ENCODE measurements at regions not wholly inside any gene's neighbourhood (a gene's known extent, or its start where the extent isn't known, plus 50 kb on each side); places are given as distances from the start of the nearest gene placed in this dataset.
"Not testable (repeated sequence)": the region's sequence is repeated elsewhere in the genome, so short reads cannot be mapped to it uniquely, and the experiment has no call there.

- no peaks in the 10 kb centered on the region for H3K27me3 ChIP-seq (ENCODE audit: control insufficient read depth, insufficient read depth, low read length)
- no peak overlapping the region for H3K4me3 ChIP-seq (ENCODE audit: low read length)
- no peaks in the 10 kb centered on the region for H3K9me3 ChIP-seq (replicated peaks; ENCODE audit: low read length)
- H3K36me3 ChIP-seq (ENCODE audit: insufficient read depth, low read length): no peaks in the 10 kb centered on the region
- no peak overlapping the region for H3K9ac ChIP-seq (ENCODE audit: low read depth, low read length)
- no peaks in the 10 kb centered on the region for H3K4me1 ChIP-seq (ENCODE audit: control insufficient read depth, insufficient read depth, low read length)
- no peak overlapping the region for H3K4me2 ChIP-seq (ENCODE audit: low read length)
Measured at GRCh38 chr1:187038784-187039183, 210.0 kb downstream of the PLA2G4A start.

GRCh38 chr1:187041104-187041503 is 212.4 kb downstream of the PLA2G4A start:
- Histone ChIP-seq H3K9me3 (replicated peaks; ENCODE audit: low read length) (no peaks in the 10 kb centered on the region), H3K4me1 (ENCODE audit: control insufficient read depth, insufficient read depth, low read length) (no peaks in the 10 kb centered on the region), H3K36me3 (ENCODE audit: insufficient read depth, low read length) (no peaks in the 10 kb centered on the region), H3K4me2 (ENCODE audit: low read length) (no peak overlapping the region), H3K9ac (ENCODE audit: low read depth, low read length) (no peak overlapping the region), H3K27me3 (ENCODE audit: control insufficient read depth, insufficient read depth, low read length) (no peaks in the 10 kb centered on the region), H3K4me3 (ENCODE audit: low read length) (no peak overlapping the region)

DNA sequence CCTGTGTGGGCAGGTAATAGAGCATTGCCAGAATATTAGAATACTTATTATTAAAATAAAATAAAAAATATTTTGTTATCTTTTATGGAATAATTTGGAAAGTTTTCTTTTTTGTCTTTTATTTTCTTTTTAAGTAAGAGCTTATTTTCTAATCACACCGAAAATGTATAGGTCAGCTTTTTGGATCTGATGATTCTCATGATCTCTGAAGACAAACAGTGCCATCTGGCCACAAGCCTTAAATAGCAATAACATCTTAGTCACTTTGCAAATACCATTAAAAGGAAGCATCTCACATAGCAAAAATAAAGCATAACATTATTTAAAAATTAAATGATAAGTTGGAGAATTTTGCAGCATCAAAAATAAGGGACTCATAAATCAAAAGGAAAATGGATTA is 213.8 kb downstream of the PLA2G4A start:
- no peaks in the 10 kb centered on the region for H3K4me1 ChIP-seq (ENCODE audit: control insufficient read depth, insufficient read depth, low read length)
- no peaks in the 10 kb centered on the region for H3K27me3 ChIP-seq (ENCODE audit: control insufficient read depth, insufficient read depth, low read length)
- no peaks in the 10 kb centered on the region for H3K9me3 ChIP-seq (replicated peaks; ENCODE audit: low read length)
- H3K9ac ChIP-seq (ENCODE audit: low read depth, low read length): no peak overlapping the region
- no peak overlapping the region for H3K4me2 ChIP-seq (ENCODE audit: low read length)
- no peak overlapping the region for H3K4me3 ChIP-seq (ENCODE audit: low read length)
- H3K36me3 ChIP-seq (ENCODE audit: insufficient read depth, low read length): no peaks in the 10 kb centered on the region

DNA sequence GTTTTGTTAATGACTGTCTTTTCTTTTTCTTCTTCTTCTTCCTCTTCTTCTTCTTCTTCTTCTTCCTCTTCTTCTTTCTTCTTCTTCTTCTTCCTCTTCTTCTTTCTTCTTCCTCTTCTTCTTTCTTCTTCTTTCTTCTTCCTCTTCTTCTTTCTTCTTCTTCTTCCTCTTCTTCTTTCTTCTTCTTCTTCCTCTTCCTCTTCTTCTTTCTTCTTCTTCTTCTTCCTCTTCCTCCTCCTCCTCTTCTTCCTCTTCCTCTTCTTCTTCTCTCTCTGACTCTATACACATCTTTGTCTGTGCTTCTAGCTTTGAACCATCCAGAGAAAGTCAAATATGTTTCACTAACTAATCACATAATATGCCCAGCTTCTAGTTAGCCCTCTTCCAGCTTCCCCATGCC is 214.7 kb downstream of the PLA2G4A start:
- H3K4me1 ChIP-seq (ENCODE audit: control insufficient read depth, insufficient read depth, low read length); H3K4me3 ChIP-seq (ENCODE audit: low read length); H3K27me3 ChIP-seq (ENCODE audit: control insufficient read depth, insufficient read depth, low read length); H3K36me3 ChIP-seq (ENCODE audit: insufficient read depth, low read length); H3K9ac ChIP-seq (ENCODE audit: low read depth, low read length); H3K9me3 ChIP-seq (replicated peaks; ENCODE audit: low read length); H3K4me2 ChIP-seq (ENCODE audit: low read length): not testable (repeated sequence)

GRCh38 chr1:187044411-187044810 is 215.7 kb downstream of the PLA2G4A start:
- no peak overlapping the region for H3K4me2 ChIP-seq (ENCODE audit: low read length)
- H3K4me3 ChIP-seq (ENCODE audit: low read length): no peak overlapping the region
- H3K9ac ChIP-seq (ENCODE audit: low read depth, low read length): no peak overlapping the region
- no peaks in the 10 kb centered on the region for H3K9me3 ChIP-seq (replicated peaks; ENCODE audit: low read length)
- H3K27me3 ChIP-seq (ENCODE audit: control insufficient read depth, insufficient read depth, low read length): no peaks in the 10 kb centered on the region
- no peaks in the 10 kb centered on the region for H3K36me3 ChIP-seq (ENCODE audit: insufficient read depth, low read length)
- H3K4me1 ChIP-seq (ENCODE audit: control insufficient read depth, insufficient read depth, low read length): no peaks in the 10 kb centered on the region

GRCh38 chr1:187045371-187045770 is 216.6 kb downstream of the PLA2G4A start:
- no peak overlapping the region for H3K4me3 ChIP-seq (ENCODE audit: low read length)
- H3K9me3 ChIP-seq (replicated peaks; ENCODE audit: low read length): no peaks in the 10 kb centered on the region
- H3K27me3 ChIP-seq (ENCODE audit: control insufficient read depth, insufficient read depth, low read length): no peaks in the 10 kb centered on the region
- H3K9ac ChIP-seq (ENCODE audit: low read depth, low read length): no peak overlapping the region
- no peak overlapping the region for H3K4me2 ChIP-seq (ENCODE audit: low read length)
- no peaks in the 10 kb centered on the region for H3K4me1 ChIP-seq (ENCODE audit: control insufficient read depth, insufficient read depth, low read length)
- no peaks in the 10 kb centered on the region for H3K36me3 ChIP-seq (ENCODE audit: insufficient read depth, low read length)

DNA sequence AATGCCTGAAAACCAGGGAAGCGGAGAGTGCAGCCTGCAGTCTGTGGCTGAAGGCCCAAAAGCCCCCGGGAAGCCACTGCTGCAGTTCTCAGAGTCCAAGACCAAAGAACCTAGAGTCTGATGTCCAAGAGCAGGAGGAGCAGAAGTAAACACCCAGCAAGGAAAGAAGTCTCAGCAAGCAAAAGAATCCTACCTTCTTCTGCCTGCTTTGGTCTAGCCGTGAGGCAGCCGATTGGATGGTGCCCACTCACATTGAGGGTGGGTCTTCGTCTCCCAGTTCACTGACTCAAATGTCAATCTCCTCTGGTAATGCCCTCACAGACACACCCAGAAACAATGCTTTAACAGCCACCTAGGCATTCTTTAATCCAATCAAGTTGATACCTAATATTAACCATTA is 217.5 kb downstream of the PLA2G4A start:
- no peaks in the 10 kb centered on the region for H3K36me3 ChIP-seq (ENCODE audit: insufficient read depth, low read length)
- H3K9me3 ChIP-seq (replicated peaks; ENCODE audit: low read length): no peaks in the 10 kb centered on the region
- H3K9ac ChIP-seq (ENCODE audit: low read depth, low read length): no peak overlapping the region
- no peaks in the 10 kb centered on the region for H3K4me1 ChIP-seq (ENCODE audit: control insufficient read depth, insufficient read depth, low read length)
- H3K4me3 ChIP-seq (ENCODE audit: low read length): no peak overlapping the region
- H3K27me3 ChIP-seq (ENCODE audit: control insufficient read depth, insufficient read depth, low read length): no peaks in the 10 kb centered on the region
- no peak overlapping the region for H3K4me2 ChIP-seq (ENCODE audit: low read length)

DNA sequence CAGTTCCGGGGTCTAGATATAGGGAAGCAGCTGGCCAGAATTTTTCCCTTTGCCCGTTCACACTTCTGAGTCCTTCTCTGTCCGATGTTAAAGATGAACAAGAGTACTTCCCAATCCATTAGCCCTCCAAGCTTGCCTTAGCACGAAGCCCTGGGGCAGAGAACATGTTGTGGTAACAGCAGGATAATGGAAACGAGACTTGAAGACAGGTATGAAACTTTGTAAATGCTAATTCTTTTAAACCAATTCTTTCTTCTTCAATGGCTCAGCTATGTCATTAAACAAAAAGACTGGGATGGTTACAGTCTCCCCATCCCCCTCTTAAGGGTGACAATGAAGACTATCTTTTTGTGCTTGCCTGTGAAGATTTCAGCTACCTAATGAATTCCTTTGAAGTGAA is 218.5 kb downstream of the PLA2G4A start:
- Histone ChIP-seq H3K4me2 (ENCODE audit: low read length) (no peak overlapping the region), H3K27me3 (ENCODE audit: control insufficient read depth, insufficient read depth, low read length) (no peaks in the 10 kb centered on the region), H3K9me3 (replicated peaks; ENCODE audit: low read length) (no peaks in the 10 kb centered on the region), H3K4me3 (ENCODE audit: low read length) (no peak overlapping the region), H3K4me1 (ENCODE audit: control insufficient read depth, insufficient read depth, low read length) (no peaks in the 10 kb centered on the region), H3K9ac (ENCODE audit: low read depth, low read length) (no peak overlapping the region), H3K36me3 (ENCODE audit: insufficient read depth, low read length) (no peaks in the 10 kb centered on the region)

- H3K9ac ChIP-seq (ENCODE audit: low read depth, low read length): no peak overlapping the region
- H3K27me3 ChIP-seq (ENCODE audit: control insufficient read depth, insufficient read depth, low read length): no peaks in the 10 kb centered on the region
- no peaks in the 10 kb centered on the region for H3K36me3 ChIP-seq (ENCODE audit: insufficient read depth, low read length)
- H3K4me2 ChIP-seq (ENCODE audit: low read length): no peak overlapping the region
- no peaks in the 10 kb centered on the region for H3K4me1 ChIP-seq (ENCODE audit: control insufficient read depth, insufficient read depth, low read length)
- no peaks in the 10 kb centered on the region for H3K9me3 ChIP-seq (replicated peaks; ENCODE audit: low read length)
- no peak overlapping the region for H3K4me3 ChIP-seq (ENCODE audit: low read length)
Measured at GRCh38 chr1:187051618-187052232, 223.0 kb downstream of the PLA2G4A start.

DNA sequence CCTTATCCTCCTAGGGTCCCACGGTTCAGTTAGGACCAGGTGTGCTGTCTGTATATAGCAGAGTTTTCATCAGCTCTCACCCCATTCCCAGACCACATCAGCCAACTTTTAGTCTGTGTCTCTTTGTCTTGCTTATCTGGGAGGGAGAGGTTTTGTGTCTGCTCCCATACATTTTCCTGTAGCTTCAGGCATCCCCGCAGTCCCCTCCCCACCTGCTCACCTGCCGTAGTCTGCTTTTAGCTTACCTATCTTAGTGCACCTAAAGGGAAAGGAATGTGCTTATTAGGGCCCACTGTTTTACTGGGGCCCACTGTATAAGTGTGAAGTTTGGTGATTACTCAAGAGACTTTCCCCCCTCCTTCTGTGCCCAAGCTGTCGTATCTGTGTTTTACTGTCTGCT is 225.1 kb downstream of the PLA2G4A start:
- no peaks in the 10 kb centered on the region for H3K36me3 ChIP-seq (ENCODE audit: insufficient read depth, low read length)
- no peak overlapping the region for H3K4me2 ChIP-seq (ENCODE audit: low read length)
- no peak overlapping the region for H3K9ac ChIP-seq (ENCODE audit: low read depth, low read length)
- H3K4me1 ChIP-seq (ENCODE audit: control insufficient read depth, insufficient read depth, low read length): no peaks in the 10 kb centered on the region
- H3K9me3 ChIP-seq (replicated peaks; ENCODE audit: low read length): no peaks in the 10 kb centered on the region
- H3K4me3 ChIP-seq (ENCODE audit: low read length): no peak overlapping the region
- no peaks in the 10 kb centered on the region for H3K27me3 ChIP-seq (ENCODE audit: control insufficient read depth, insufficient read depth, low read length)

- no peaks in the 10 kb centered on the region for H3K4me1 ChIP-seq (ENCODE audit: control insufficient read depth, insufficient read depth, low read length)
- H3K4me3 ChIP-seq (ENCODE audit: low read length): no peak overlapping the region
- H3K9me3 ChIP-seq (replicated peaks; ENCODE audit: low read length): no peaks in the 10 kb centered on the region
- H3K27me3 ChIP-seq (ENCODE audit: control insufficient read depth, insufficient read depth, low read length): no peaks in the 10 kb centered on the region
- no peak overlapping the region for H3K9ac ChIP-seq (ENCODE audit: low read depth, low read length)
- H3K4me2 ChIP-seq (ENCODE audit: low read length): no peak overlapping the region
- H3K36me3 ChIP-seq (ENCODE audit: insufficient read depth, low read length): no peaks in the 10 kb centered on the region
Measured at GRCh38 chr1:187054862-187055757, 226.4 kb downstream of the PLA2G4A start.

GRCh38 chr1:187063271-187063670 is 234.5 kb downstream of the PLA2G4A start:
- Histone ChIP-seq H3K4me2 (ENCODE audit: low read length) (no peak overlapping the region), H3K9ac (ENCODE audit: low read depth, low read length) (no peak overlapping the region), H3K9me3 (replicated peaks; ENCODE audit: low read length) (no peaks in the 10 kb centered on the region), H3K27me3 (ENCODE audit: control insufficient read depth, insufficient read depth, low read length) (no peaks in the 10 kb centered on the region), H3K4me3 (ENCODE audit: low read length) (no peak overlapping the region), H3K36me3 (ENCODE audit: insufficient read depth, low read length) (no peaks in the 10 kb centered on the region), H3K4me1 (ENCODE audit: control insufficient read depth, insufficient read depth, low read length) (no peaks in the 10 kb centered on the region)
